OCI-LY7 (cell line): ENCODE measurements at regions not wholly inside any gene's neighbourhood (a gene's known extent, or its start where the extent isn't known, plus 50 kb on each side); places are given as distances from the start of the nearest gene placed in this dataset. TPM values are rescaled to one million over a fixed set of nuclear protein-coding genes. Genes with fewer than 3 reads are reported as not detected.

Experiments
- BruUV-seq: library from RNA; stranded (reverse); fragments of 400-500 nt; replicated peaks from 2 replicates; lab custom pipeline; 2021; lab: Mats Ljungman, UMichigan
- CTCF ChIA-PET: fragments of 300-600 bp; sonication (Branson Sonifier 250); formaldehyde crosslinking; loops from one replicate; lab custom pipeline; 2022; ENCODE audit warnings: antibody characterized with exemption; ENCODE audit not compliant: unreplicated experiment; lab: Charles Lee
- POLR2A ChIA-PET: fragments of 300-600 bp; sonication (Branson Sonifier 250); formaldehyde crosslinking; loops from one replicate; lab custom pipeline; 2022; ENCODE audit warnings: antibody characterized with exemption; lab: Charles Lee
- DNase-seq: peaks from one replicate; pipeline ENCODE4 v3.0.0-alpha.2; 2015; ENCODE audit warnings: low spot score
- H2AFZ ChIP-seq: fragments of 200-600 bp; sonication (generic), shearing (Covaris generic); 2 replicates; pipeline ENCODE4 v1.6.1; 2014; ENCODE audit warnings: mild to moderate bottlenecking, antibody characterized with exemption, low read length, moderate library complexity
- H3K27ac ChIP-seq: fragments of 200-600 bp; sonication (generic); 2 replicates; pipeline ENCODE4 v1.5.1; 2014; ENCODE audit warnings: mixed run types, low read depth, mild to moderate bottlenecking, moderate library complexity, low read length, inconsistent platforms; ENCODE audit not compliant: poor library complexity, severe bottlenecking
- H3K36me3 ChIP-seq: fragments of 200-600 bp; sonication (generic); 2 replicates; pipeline ENCODE4 v1.6.1; 2014; ENCODE audit warnings: mild to moderate bottlenecking, antibody characterized with exemption, low read length, moderate library complexity, mixed read lengths; ENCODE audit not compliant: insufficient read depth
- H3K4me1 ChIP-seq: fragments of 200-600 bp; sonication (generic); 2 replicates; pipeline ENCODE4 v1.5.1; 2014; ENCODE audit warnings: mild to moderate bottlenecking, low read length; ENCODE audit not compliant: insufficient read depth, poor library complexity, severe bottlenecking
- H3K4me2 ChIP-seq: fragments of 200-600 bp; sonication (generic); 2 replicates; pipeline ENCODE4 v1.6.1; 2014; ENCODE audit warnings: mild to moderate bottlenecking, low read length
- H3K4me3 ChIP-seq: fragments of 200-600 bp; sonication (generic); 2 replicates; pipeline ENCODE4 v1.5.1; 2014; ENCODE audit warnings: mild to moderate bottlenecking, low read depth, low read length; ENCODE audit not compliant: poor library complexity, severe bottlenecking
- H3K79me2 ChIP-seq: fragments of 200-600 bp; sonication (generic); 2 replicates; pipeline ENCODE4 v1.6.1; 2016; ENCODE audit warnings: low read depth, mild to moderate bottlenecking, low read length, moderate library complexity, mixed read lengths; ENCODE audit not compliant: insufficient read depth
- H3K9me2 ChIP-seq: fragments of 200-600 bp; sonication (generic); 2 replicates; pipeline ENCODE4 v1.6.1; 2016; ENCODE audit warnings: mild to moderate bottlenecking, low read length, mixed read lengths; ENCODE audit not compliant: insufficient read depth
- H3K9me3 ChIP-seq: fragments of 200-600 bp; sonication (generic); 2 replicates; pipeline ENCODE4 v1.6.1; 2014; ENCODE audit warnings: mild to moderate bottlenecking, mixed run types, low read length, mixed read lengths
- H4K20me1 ChIP-seq: fragments of 200-600 bp; sonication (generic); 2 replicates; pipeline ENCODE4 v1.6.1; 2014; ENCODE audit warnings: mild to moderate bottlenecking, antibody characterized with exemption, low read length, moderate library complexity, mixed read lengths; ENCODE audit not compliant: insufficient read depth
- CTCF ChIP-seq: fragments of 200-600 bp; sonication (generic); conservative IDR thresholded peaks from 2 replicates; pipeline ENCODE4 v1.5.1; 2014; ENCODE audit warnings: mild to moderate bottlenecking, antibody characterized with exemption, low read length, moderate library complexity, mixed read lengths
- EZH2phosphoT487 ChIP-seq: fragments of 200-600 bp; sonication (generic); IDR thresholded peaks from 2 replicates; pipeline ENCODE4 v1.6.1; 2018; ENCODE audit warnings: low read depth, borderline replicate concordance, mild to moderate bottlenecking, mixed run types, antibody characterized with exemption, low read length, moderate library complexity, mixed read lengths
- intact Hi-C: fragments of 100-400 bp; cut with micrococcal nuclease; formaldehyde crosslinking; loops from one replicate; pipeline ENCODE4 v1.10.0; 2022; ENCODE audit not compliant: unreplicated experiment
- small RNA-seq: library from RNA; depleted of rRNA; stranded (forward); fragments of <200 nt; gene quantifications from one replicate; pipeline ENCODE3, GENCODE V24; 2014

GRCh38 chr1:78437941-78438340 lies 52.8 kb upstream of the PTGFR start:
- Histone ChIP-seq H3K36me3 (no peaks in the 10 kb centered on the region), H3K27ac (no peak overlapping the region), H2AFZ (no peak overlapping the region), H3K4me2 (no peak overlapping the region), H3K4me3 (no peak overlapping the region), H3K79me2 (no peaks in the 10 kb centered on the region), H3K4me1 (no peaks in the 10 kb centered on the region), H4K20me1 (no peaks in the 10 kb centered on the region), H3K9me3 (no peaks in the 10 kb centered on the region), H3K9me2 (no peaks in the 10 kb centered on the region)
- CTCF ChIA-PET: no interaction called here
- no TSS peak for BruUV-seq
- POLR2A ChIA-PET: interaction anchor here (0.7 kb wide), 1 partner anchor 11 kb away, joined by 3 read pairs; no protein-coding TSS in a partner anchor
- intact Hi-C loops: no loop called here
- DNase-seq: no peak
- TF ChIP-seq EZH2phosphoT487: no peak
- TF ChIP-seq CTCF: no peak

GRCh38 chr1:78440381-78440793 lies 50.4 kb upstream of the PTGFR start:
- POLR2A ChIA-PET: no interaction called here

More at GRCh38 chr1:78440381-78440793, 50.4 kb upstream of the PTGFR start:
- TF ChIP-seq EZH2phosphoT487: no peak
- TF ChIP-seq CTCF: no peak
- no peak overlapping the region for H3K27ac ChIP-seq
- intact Hi-C loops: no loop called here
- H3K4me1 ChIP-seq: no peaks in the 10 kb centered on the region
- no peaks in the 10 kb centered on the region for H3K9me3 ChIP-seq
- H3K4me3 ChIP-seq: no peak overlapping the region
- no peak for DNase-seq
- H2AFZ ChIP-seq: no peak overlapping the region
- BruUV-seq: no TSS peak
- no peaks in the 10 kb centered on the region for H3K79me2 ChIP-seq
- no peaks in the 10 kb centered on the region for H4K20me1 ChIP-seq
- H3K4me2 ChIP-seq: no peak overlapping the region
- no peaks in the 10 kb centered on the region for H3K9me2 ChIP-seq
- CTCF ChIA-PET: no interaction called here
- no peaks in the 10 kb centered on the region for H3K36me3 ChIP-seq

Small RNA genes in the stretch of these regions (small RNA-seq; reads per million reads assigned to genes)
- not detected for gene AC096531.1
- gene RNA5SP23: 2.0 reads per million, percentile 77 among the genes with 10 or more reads in this experiment
